K562 (cell line): ENCODE measurements at regions not wholly inside any gene's neighbourhood (a gene's known extent, or its start where the extent isn't known, plus 50 kb on each side); places are given as distances from the start of the nearest gene placed in this dataset.

Source experiments
- CAMTA2 ChIP-seq: fragments of 250-450 bp; sonication (Bioruptor Pico); conservative IDR thresholded peaks from 2 replicates; pipeline ENCODE4 v1.5.1; 2022
- CBX3 ChIP-seq, 2 experiments: IDR thresholded peaks; 1 replicate in 1 of 2; 2 replicates in 1 of 2; pipeline ENCODE4 v1.6.1; 2012; ENCODE audit warnings: inconsistent platforms in 2 of 2, low read length in 2 of 2, borderline replicate concordance in 1 of 2, control low read depth in 1 of 2
- CHD1 ChIP-seq: fragments of 200-600 bp; sonication (generic); IDR thresholded peaks from one replicate; pipeline ENCODE4 v1.6.1; 2012; ENCODE audit warnings: mild to moderate bottlenecking, moderate library complexity, low read length, inconsistent platforms
- ELF1 ChIP-seq: fragments of 200-800 bp; sonication (Bioruptor generic); IDR thresholded peaks from 2 replicates; pipeline ENCODE4 v1.6.1; 2016; ENCODE audit warnings: missing genetic modification characterization, missing compliant biosample characterization
- GATAD2A ChIP-seq: fragments of 450-650 bp; IDR thresholded peaks from 2 replicates; pipeline ENCODE4 v1.6.1; 2017
- GTF2A2 ChIP-seq: IDR thresholded peaks from 2 replicates; pipeline ENCODE4 v1.6.1; 2016; ENCODE audit warnings: mild to moderate bottlenecking, missing genetic modification characterization, missing compliant biosample characterization
- HSF4 ChIP-seq: fragments of 250-450 bp; sonication (Bioruptor Pico); IDR thresholded peaks from 2 replicates; pipeline ENCODE4 v2.1.2; 2022; ENCODE audit warnings: mild to moderate bottlenecking, moderate library complexity, borderline replicate concordance
- MTA2 ChIP-seq: fragments of 450-650 bp; IDR thresholded peaks from 2 replicates; pipeline ENCODE4 v1.6.1; 2016; ENCODE audit warnings: low read depth
- MYNN ChIP-seq, 2 experiments: sonication (generic); formaldehyde crosslinking in 1 of 2; IDR thresholded peaks; 2 replicates each; pipeline versions ENCODE4 v1.5.0 to v1.6.1; 2016 to 2020; ENCODE audit warnings: antibody characterized with exemption in 1 of 2, missing genetic modification reagents in 1 of 2
- NBN ChIP-seq: fragments of 450-650 bp; IDR thresholded peaks from 2 replicates; pipeline ENCODE4 v1.6.1; 2016; ENCODE audit warnings: low read depth, mild to moderate bottlenecking
- NR2C2 ChIP-seq, 2 experiments: fragments of 200-800 bp in 1 of 2; sonication (Bioruptor generic) in 1 of 2; sonication (generic) in 1 of 2; formaldehyde crosslinking in 1 of 2; IDR thresholded peaks; 2 replicates each; pipeline versions ENCODE4 v1.6.1 to v1.8.0; 2016 to 2022; ENCODE audit warnings: mild to moderate bottlenecking in 1 of 2, missing compliant biosample characterization in 1 of 2, missing genetic modification characterization in 1 of 2, missing genetic modification reagents in 1 of 2
- PHF8 ChIP-seq: fragments of 200-600 bp; sonication (generic); IDR thresholded peaks from 2 replicates; pipeline ENCODE4 v1.6.1; 2012; ENCODE audit warnings: mixed run types, mild to moderate bottlenecking, inconsistent platforms, low read length, moderate library complexity, borderline replicate concordance
- PTRF ChIP-seq: fragments of 450-650 bp; IDR thresholded peaks from 2 replicates; pipeline ENCODE4 v1.6.1; 2016; ENCODE audit warnings: mild to moderate bottlenecking, missing genetic modification characterization, missing compliant biosample characterization
- RHOXF2B ChIP-seq: fragments of 250-450 bp; sonication (Bioruptor Pico); conservative IDR thresholded peaks from 2 replicates; pipeline ENCODE4 v1.5.1; 2021
- SP1 ChIP-seq: sonication (generic); formaldehyde crosslinking; IDR thresholded peaks from 2 replicates; pipeline ENCODE4 v1.8.1; 2022; ENCODE audit warnings: mild to moderate bottlenecking, missing genetic modification reagents
- TAL1 ChIP-seq: fragments of 450-650 bp; IDR thresholded peaks from 2 replicates; pipeline ENCODE4 v1.6.1; 2016; ENCODE audit warnings: mild to moderate bottlenecking
- TBL1XR1 ChIP-seq, 2 experiments: IDR thresholded peaks; 2 replicates each; pipeline ENCODE4 v1.6.1; 2012; ENCODE audit warnings: improper control_type of control experiment in 2 of 2, low read length in 2 of 2, mild to moderate bottlenecking in 1 of 2
- ZC3H4 ChIP-seq: sonication (generic); formaldehyde crosslinking; IDR thresholded peaks from 2 replicates; pipeline ENCODE4 v1.9.0; 2021; ENCODE audit warnings: missing genetic modification reagents, borderline replicate concordance
- ZFP1 ChIP-seq: fragments of 450-650 bp; formaldehyde crosslinking; IDR thresholded peaks from 2 replicates; pipeline ENCODE4 v1.4.0; 2020; ENCODE audit warnings: mild to moderate bottlenecking, mixed read lengths
- ZNF57 ChIP-seq: fragments of 450-650 bp; formaldehyde crosslinking; IDR thresholded peaks from 2 replicates; pipeline ENCODE4 v1.4.0; 2020; ENCODE audit warnings: mild to moderate bottlenecking, moderate library complexity
- TF ChIP-seq, protein P1 (sequence below): fragments of 250-450 bp; sonication (Bioruptor Pico); IDR thresholded peaks from 2 replicates; pipeline ENCODE4 v1.9.0; 2021; ENCODE audit warnings: mild to moderate bottlenecking, inconsistent platforms
- TF ChIP-seq, protein P2 (sequence below): fragments of 250-450 bp; sonication (Bioruptor Pico); IDR thresholded peaks from 2 replicates; pipeline ENCODE4 v1.5.0; 2021
- TF ChIP-seq, protein P3 (sequence below): fragments of 250-450 bp; sonication (Bioruptor Pico); IDR thresholded peaks from 2 replicates; pipeline ENCODE4 v1.5.0; 2022; ENCODE audit warnings: mild to moderate bottlenecking

DNA sequence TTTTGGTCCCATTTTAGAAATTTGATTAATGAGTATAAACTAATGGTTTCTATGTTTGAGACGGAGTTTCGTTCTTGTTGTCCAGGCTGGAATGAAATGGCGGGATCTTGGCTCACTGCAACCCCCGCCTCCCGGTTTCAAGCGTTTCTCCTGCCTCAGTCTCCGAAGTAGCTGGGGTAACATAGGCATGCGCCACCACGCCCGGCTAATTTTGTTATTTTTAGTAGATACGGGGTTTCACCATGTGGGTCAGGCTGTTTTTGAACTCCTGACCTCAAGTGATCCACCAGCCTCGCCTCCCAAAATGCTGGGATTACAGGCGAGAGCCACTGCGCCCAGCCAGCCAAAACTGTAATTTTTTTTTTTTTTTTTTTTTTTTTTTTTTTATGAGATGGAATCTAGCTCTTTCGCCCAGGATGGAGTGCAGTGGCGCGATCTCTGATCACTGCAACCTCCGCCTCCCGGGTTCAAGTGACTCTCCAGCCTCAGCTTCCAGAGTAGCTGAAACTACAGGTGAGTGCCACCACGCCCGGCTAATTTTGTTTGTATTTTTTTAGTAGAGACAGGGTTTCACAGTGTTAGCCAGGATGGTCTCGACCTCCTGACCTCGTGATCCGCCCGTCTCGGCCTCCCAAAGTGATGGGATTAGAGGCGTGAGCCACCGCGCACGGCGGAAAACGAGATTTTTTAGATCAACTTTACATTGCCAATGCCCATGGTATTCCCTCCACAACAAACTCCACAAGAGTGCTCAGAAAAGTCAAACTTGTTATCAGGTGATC is 127.8 kb downstream of the HFE start (continued):
- TF ChIP-seq PHF8 (no peak), NR2C2 (CRISPR knock-in tag; IDR thresholded peaks at IDR 0.05) (no peak), NR2C2 (tag; IDR thresholded peaks at IDR 0.05) (peak; percentile 46; the same call in 1 of the 2 replicates), ZFP1 (CRISPR knock-in tag) (no peak), ZNF57 (CRISPR knock-in tag) (0 out of 2 replicates have a peak, but pooled peaks have one; percentile 8), CAMTA2 (CRISPR knock-in tag) (no peak), GTF2A2 (tag) (no peak), TAL1 (0 out of 2 replicates have a peak, but pooled peaks have one; percentile 1), CHD1 (peak; percentile 85), ZC3H4 (CRISPR knock-in tag) (no peak), PTRF (tag) (no peak), MYNN (IDR thresholded peaks at IDR 0.05) (no peak), MYNN (CRISPR knock-in tag; IDR thresholded peaks at IDR 0.05) (no peak), CBX3 (IDR thresholded peaks at IDR 0.05; ENCODE audit: borderline replicate concordance in 1 of 2, low read length in 2 of 2) (no peak), HSF4 (CRISPR knock-in tag) (no peak), ELF1 (tag) (no peak), GATAD2A (no peak), NBN (no peak), MTA2 (no peak), SP1 (CRISPR knock-in tag) (no peak), TBL1XR1 (IDR thresholded peaks at IDR 0.05; ENCODE audit: low read length in 2 of 2) (peak in 1 of 2 experiments; percentile 78; a peak in 2 of 4 replicates), RHOXF2B (CRISPR knock-in tag) (no peak)
- TF ChIP-seq, protein P1, sequence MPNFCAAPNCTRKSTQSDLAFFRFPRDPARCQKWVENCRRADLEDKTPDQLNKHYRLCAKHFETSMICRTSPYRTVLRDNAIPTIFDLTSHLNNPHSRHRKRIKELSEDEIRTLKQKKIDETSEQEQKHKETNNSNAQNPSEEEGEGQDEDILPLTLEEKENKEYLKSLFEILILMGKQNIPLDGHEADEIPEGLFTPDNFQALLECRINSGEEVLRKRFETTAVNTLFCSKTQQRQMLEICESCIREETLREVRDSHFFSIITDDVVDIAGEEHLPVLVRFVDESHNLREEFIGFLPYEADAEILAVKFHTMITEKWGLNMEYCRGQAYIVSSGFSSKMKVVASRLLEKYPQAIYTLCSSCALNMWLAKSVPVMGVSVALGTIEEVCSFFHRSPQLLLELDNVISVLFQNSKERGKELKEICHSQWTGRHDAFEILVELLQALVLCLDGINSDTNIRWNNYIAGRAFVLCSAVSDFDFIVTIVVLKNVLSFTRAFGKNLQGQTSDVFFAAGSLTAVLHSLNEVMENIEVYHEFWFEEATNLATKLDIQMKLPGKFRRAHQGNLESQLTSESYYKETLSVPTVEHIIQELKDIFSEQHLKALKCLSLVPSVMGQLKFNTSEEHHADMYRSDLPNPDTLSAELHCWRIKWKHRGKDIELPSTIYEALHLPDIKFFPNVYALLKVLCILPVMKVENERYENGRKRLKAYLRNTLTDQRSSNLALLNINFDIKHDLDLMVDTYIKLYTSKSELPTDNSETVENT (CRISPR knock-in tag): peak; percentile 91
- TF ChIP-seq, protein P2, sequence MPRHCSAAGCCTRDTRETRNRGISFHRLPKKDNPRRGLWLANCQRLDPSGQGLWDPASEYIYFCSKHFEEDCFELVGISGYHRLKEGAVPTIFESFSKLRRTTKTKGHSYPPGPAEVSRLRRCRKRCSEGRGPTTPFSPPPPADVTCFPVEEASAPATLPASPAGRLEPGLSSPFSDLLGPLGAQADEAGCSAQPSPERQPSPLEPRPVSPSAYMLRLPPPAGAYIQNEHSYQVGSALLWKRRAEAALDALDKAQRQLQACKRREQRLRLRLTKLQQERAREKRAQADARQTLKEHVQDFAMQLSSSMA (CRISPR knock-in tag): no peak
- TF ChIP-seq, protein P3, sequence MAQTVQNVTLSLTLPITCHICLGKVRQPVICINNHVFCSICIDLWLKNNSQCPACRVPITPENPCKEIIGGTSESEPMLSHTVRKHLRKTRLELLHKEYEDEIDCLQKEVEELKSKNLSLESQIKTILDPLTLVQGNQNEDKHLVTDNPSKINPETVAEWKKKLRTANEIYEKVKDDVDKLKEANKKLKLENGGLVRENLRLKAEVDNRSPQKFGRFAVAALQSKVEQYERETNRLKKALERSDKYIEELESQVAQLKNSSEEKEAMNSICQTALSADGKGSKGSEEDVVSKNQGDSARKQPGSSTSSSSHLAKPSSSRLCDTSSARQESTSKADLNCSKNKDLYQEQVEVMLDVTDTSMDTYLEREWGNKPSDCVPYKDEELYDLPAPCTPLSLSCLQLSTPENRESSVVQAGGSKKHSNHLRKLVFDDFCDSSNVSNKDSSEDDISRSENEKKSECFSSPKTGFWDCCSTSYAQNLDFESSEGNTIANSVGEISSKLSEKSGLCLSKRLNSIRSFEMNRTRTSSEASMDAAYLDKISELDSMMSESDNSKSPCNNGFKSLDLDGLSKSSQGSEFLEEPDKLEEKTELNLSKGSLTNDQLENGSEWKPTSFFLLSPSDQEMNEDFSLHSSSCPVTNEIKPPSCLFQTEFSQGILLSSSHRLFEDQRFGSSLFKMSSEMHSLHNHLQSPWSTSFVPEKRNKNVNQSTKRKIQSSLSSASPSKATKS (CRISPR knock-in tag): no peak
